ENCODE measurements at regions not wholly inside any gene's neighbourhood (a gene's known extent, or its start where the extent isn't known, plus 50 kb on each side); places are given as distances from the start of the nearest gene placed in this dataset.
"Not testable (repeated sequence)": the region's sequence is repeated elsewhere in the genome, so short reads cannot be mapped to it uniquely, and the experiment has no call there.

DNA sequence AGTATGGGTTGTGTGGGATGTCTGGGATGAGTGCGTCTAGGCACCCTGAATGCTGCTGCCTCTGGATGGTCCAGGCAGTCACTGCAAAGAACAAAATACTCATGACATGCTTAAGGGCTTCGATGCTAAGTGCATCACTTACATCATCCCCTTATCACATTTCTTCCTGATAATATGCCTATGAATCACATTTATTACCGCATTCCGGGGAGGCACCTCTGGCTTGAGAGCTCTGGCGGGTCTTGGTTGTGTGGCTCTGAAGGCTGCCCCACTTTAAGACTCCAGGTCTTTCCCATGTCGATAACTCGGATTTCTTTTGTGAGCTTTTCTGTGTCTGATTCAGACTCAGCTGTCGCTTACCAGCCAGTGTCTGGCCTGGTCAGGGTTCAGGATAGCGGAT lies 1126.4 kb downstream of the TBC1D22A start:
- Histone ChIP-seq H3K4me3 (ENCODE audit: insufficient read depth, low read depth, low read length) (no peak overlapping the region), H3K27me3 (ENCODE audit: control insufficient read depth, insufficient read depth, low read length) (no peaks in the 10 kb centered on the region), H3K36me3 (replicated peaks; ENCODE audit: control insufficient read depth, insufficient read depth, low read length) (no peaks in the 10 kb centered on the region)
- DNase-seq = no peak

DNA sequence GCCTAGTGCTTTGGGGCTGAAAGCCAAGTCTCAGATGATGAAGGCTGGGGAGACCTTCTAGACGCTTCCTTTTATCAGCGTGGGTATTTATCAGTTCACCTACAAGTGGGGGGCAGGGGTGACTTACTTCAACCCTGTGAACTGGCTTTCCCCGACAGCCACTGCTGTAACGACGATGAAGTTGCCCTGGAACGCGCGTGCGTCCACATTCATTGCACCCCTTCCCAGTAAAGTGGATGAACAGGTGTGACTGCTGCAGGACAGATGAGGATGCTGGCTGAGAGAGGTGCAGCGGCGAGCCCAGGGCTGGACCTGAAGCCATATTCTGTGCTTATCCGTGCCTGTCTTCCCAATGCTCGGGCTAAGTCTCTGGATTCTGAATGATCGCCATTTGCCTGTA lies 1122.3 kb downstream of the TBC1D22A start:
- no peaks in the 10 kb centered on the region for H3K27me3 ChIP-seq (ENCODE audit: control insufficient read depth, insufficient read depth, low read length)
- H3K36me3 ChIP-seq (replicated peaks; ENCODE audit: control insufficient read depth, insufficient read depth, low read length) = no peaks in the 10 kb centered on the region
- no peak for DNase-seq
- H3K4me3 ChIP-seq (ENCODE audit: insufficient read depth, low read depth, low read length) = no peak overlapping the region

DNA sequence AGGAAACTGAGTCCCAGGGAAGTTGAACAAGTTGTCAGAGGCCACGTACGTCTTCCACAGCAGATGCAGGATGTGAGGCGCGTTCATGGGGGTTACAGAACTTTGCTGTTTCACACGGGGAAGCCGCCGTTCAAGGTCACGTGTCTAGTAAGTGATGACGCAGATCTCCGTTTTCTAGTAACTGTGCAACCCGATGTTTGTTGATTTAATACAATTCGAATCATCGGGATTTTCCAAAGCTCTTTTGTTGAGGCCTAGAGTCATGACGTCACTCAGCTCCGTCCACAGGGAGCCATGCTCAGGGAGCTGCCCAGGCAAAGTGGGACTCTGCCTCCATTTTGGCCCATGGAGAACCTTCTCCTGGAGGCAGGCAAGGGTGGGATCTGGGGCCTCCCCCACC lies 1121.8 kb downstream of the TBC1D22A start:
- H3K27me3 ChIP-seq (ENCODE audit: control insufficient read depth, insufficient read depth, low read length) = no peaks in the 10 kb centered on the region
- no peaks in the 10 kb centered on the region for H3K36me3 ChIP-seq (replicated peaks; ENCODE audit: control insufficient read depth, insufficient read depth, low read length)
- no peak for DNase-seq
- H3K4me3 ChIP-seq (ENCODE audit: insufficient read depth, low read depth, low read length) = no peak overlapping the region

DNA sequence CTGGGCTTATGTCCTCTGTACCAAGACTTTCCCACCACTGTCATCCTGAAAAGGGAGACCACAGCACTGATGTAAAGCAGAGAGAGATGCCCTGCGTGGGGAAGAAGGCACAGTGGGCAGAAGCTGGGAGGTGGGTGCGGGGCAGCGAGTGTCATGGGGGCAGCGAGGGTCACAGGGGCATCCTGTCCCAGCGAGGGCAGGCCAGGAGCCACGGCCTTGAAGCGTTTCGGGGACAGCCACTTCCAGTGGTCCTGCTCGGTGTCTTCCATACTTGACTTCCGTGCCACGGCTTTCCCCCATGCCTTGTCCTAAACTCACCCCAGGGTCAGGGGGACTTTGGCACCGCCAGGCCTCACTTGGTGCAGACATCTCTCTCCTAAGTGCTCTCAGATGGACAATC lies 1121.3 kb downstream of the TBC1D22A start:
- no peak overlapping the region for H3K4me3 ChIP-seq (ENCODE audit: insufficient read depth, low read depth, low read length)
- H3K27me3 ChIP-seq (ENCODE audit: control insufficient read depth, insufficient read depth, low read length) = no peaks in the 10 kb centered on the region
- no peaks in the 10 kb centered on the region for H3K36me3 ChIP-seq (replicated peaks; ENCODE audit: control insufficient read depth, insufficient read depth, low read length)
- DNase-seq = no peak

DNA sequence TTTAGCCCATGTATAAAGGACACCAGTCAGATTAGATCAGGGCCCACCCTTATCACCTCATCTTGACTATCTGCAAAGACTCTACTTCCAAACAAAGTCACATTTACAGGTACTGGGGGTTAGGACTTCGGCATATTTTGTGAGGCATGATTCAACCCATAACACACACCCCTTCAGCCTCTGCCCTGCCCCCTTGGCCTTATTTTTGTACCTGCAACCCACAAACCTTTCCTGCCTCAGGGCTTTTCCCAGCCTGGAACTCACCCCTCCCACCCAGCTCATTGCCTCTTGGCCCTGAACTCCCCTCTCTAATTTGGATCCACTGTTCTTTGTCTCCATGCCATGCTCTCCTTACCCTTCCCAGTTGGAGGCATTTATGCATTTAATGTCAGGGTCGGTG lies 1116.9 kb downstream of the TBC1D22A start:
- Histone ChIP-seq H3K27me3 (ENCODE audit: control insufficient read depth, insufficient read depth, low read length) (no peaks in the 10 kb centered on the region), H3K4me3 (ENCODE audit: insufficient read depth, low read depth, low read length) (no peak overlapping the region), H3K36me3 (replicated peaks; ENCODE audit: control insufficient read depth, insufficient read depth, low read length) (no peaks in the 10 kb centered on the region)
- no peak for DNase-seq

DNA sequence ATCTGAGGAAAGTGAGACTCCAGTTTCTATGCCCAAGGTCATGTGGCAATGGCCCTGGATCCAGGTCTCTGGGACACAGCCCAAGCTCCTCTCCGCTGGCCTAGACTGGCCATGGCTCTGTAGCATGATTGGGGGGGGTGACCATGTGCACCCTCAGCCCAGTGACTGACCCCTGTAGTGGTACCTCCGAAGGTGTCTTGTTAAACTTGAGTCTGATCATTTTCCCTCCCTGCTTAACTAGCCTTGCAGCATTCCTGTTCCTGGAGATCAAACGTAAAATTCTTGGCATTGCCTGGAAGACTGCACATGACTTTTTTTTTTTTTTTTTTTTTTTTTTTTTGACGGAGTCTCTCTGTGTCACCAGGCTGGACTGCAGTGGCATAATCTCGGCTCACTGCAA lies 1116.0 kb downstream of the TBC1D22A start:
- no peaks in the 10 kb centered on the region for H3K36me3 ChIP-seq (replicated peaks; ENCODE audit: control insufficient read depth, insufficient read depth, low read length)
- H3K27me3 ChIP-seq (ENCODE audit: control insufficient read depth, insufficient read depth, low read length) = no peaks in the 10 kb centered on the region
- no peak overlapping the region for H3K4me3 ChIP-seq (ENCODE audit: insufficient read depth, low read depth, low read length)
- DNase-seq = no peak

DNA sequence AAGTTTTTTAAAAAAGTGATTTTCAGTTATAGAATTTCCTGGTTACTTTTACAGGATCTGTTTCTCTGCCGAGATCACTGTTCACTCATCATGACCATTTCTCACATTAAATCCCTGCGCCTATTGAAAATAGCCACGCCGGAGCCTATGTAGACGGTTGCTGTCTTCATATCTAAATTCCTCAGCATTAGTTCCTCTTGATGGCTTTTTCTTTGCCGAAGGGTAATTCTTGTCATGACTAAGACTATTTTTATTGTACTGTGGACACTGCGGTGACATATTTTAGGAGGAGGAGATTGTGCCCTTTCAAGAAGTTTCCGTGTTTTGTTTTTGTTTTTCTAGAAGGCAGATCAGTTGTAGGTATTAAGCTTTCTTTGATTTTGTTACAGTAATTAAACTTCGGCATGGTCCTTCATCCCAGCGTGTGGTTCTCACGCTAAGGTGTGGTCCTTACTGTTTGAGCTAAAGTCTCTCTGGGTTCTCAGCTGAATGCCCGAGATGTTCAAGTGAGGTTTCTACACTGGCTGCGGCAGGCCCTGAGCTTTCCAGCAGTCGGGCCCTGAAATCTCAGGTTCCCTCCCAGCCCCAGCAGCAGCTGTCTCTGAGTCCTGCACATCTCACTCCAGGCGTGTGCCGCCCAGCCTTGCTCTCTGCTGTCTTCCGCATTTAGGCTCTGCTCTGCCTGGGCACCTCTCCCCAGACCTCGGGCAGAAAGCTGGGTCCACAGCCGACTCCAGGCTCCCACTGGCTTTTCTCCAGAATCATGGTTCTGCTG lies 1110.5 kb downstream of the TBC1D22A start:
- Histone ChIP-seq H3K4me3 (ENCODE audit: insufficient read depth, low read depth, low read length) (no peak overlapping the region), H3K27me3 (ENCODE audit: control insufficient read depth, insufficient read depth, low read length) (no peaks in the 10 kb centered on the region), H3K36me3 (replicated peaks; ENCODE audit: control insufficient read depth, insufficient read depth, low read length) (no peaks in the 10 kb centered on the region)
- DNase-seq = no peak

DNA sequence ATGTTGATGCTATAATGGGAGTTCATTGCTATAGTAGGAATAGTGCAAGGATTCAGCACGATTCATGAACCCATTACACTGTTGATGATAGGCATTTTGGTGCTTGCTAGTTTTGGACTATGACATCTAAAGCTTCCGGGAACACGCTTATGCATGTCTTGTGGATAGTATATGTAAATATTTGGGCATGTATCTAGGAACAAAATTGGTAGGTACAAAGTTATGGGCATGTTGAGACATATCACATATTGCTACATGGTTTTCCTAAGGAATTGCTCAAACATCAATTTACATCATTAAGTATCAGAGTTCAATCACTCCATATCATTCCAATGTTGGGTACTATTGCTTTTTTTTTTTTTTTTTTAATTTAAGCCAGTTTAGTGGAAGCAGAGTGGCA lies 1103.2 kb downstream of the TBC1D22A start:
- Histone ChIP-seq H3K27me3 (ENCODE audit: control insufficient read depth, insufficient read depth, low read length) (no peaks in the 10 kb centered on the region), H3K4me3 (ENCODE audit: insufficient read depth, low read depth, low read length) (no peak overlapping the region), H3K36me3 (replicated peaks; ENCODE audit: control insufficient read depth, insufficient read depth, low read length) (no peaks in the 10 kb centered on the region)
- DNase-seq = no peak

DNA sequence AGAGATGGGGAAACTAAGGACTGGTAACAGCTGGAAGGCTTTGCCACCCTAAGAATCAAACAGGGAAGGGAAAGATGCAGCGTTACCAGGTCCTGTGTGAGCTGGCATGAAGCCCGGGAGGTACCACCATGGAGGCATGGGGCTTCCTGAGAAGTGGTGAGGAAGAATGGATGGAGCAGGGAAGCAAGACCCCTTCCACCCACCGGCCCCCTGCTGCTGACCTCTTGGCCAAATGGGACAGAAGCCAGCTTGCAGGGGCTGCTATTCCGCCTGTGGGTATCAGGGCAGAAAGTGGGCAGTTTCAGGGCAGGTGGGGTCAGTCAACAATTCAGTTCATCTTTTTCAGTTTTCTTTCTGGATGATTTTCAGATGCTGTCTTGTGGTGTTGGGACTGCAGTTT lies 1099.9 kb downstream of the TBC1D22A start:
- no peaks in the 10 kb centered on the region for H3K27me3 ChIP-seq (ENCODE audit: control insufficient read depth, insufficient read depth, low read length)
- no peak for DNase-seq
- no peak overlapping the region for H3K4me3 ChIP-seq (ENCODE audit: insufficient read depth, low read depth, low read length)
- H3K36me3 ChIP-seq (replicated peaks; ENCODE audit: control insufficient read depth, insufficient read depth, low read length) = no peaks in the 10 kb centered on the region

DNA sequence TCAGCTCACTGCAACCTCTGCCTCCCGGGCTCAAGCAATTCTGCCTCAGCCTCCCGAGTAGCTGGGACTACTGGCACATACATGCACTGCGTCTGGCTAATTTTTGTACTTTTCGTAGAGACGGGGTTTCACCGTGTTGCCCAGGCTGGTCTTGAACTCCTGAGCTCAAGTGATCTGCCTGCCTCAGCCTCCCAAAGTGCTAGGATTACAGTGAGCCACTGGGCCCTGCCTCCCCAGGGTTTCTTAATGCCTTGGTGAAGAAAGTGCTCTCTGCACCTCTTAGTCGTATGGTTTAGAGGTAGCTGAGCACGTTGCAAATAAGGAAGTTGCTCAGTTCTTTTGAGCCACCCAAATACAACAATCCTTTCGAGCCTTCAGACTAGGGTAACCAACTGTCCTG lies 1098.5 kb downstream of the TBC1D22A start:
- not testable (repeated sequence) for H3K4me3 ChIP-seq (ENCODE audit: insufficient read depth, low read depth, low read length); H3K36me3 ChIP-seq (replicated peaks; ENCODE audit: control insufficient read depth, insufficient read depth, low read length); H3K27me3 ChIP-seq (ENCODE audit: control insufficient read depth, insufficient read depth, low read length); DNase-seq

DNA sequence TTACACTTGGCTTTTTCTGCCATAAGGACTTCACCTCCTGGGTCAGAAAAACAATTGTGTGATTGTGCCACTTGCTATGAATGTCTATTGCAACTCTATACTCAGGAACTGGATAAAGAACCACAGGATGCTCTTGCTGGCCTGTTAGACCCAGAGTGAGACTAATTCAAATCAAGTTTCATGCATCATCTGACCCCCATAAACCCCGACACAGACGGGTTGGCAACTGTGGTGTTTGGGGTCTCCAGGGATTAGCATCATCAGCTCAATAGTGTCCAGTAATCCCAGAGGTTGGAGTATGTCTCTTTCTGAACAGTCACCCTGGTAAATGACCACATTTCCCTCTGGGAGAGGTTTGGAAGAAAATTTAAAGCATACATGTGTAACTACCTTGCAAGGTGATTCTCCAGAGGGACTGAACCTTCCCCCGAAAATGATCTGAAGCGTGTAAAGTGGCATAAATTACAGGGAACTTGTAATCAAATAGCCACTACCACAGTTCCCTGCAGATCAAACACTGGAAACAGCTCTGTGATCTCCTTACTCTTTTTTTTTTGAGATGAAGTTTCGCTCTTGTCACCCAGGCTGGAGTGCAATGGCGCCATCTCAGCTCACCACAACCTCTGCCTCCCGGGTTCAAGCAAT lies 1097.6 kb downstream of the TBC1D22A start:
- Histone ChIP-seq H3K36me3 (replicated peaks; ENCODE audit: control insufficient read depth, insufficient read depth, low read length) (no peaks in the 10 kb centered on the region), H3K27me3 (ENCODE audit: control insufficient read depth, insufficient read depth, low read length) (no peaks in the 10 kb centered on the region), H3K4me3 (ENCODE audit: insufficient read depth, low read depth, low read length) (no peak overlapping the region)
- no peak for DNase-seq

DNA sequence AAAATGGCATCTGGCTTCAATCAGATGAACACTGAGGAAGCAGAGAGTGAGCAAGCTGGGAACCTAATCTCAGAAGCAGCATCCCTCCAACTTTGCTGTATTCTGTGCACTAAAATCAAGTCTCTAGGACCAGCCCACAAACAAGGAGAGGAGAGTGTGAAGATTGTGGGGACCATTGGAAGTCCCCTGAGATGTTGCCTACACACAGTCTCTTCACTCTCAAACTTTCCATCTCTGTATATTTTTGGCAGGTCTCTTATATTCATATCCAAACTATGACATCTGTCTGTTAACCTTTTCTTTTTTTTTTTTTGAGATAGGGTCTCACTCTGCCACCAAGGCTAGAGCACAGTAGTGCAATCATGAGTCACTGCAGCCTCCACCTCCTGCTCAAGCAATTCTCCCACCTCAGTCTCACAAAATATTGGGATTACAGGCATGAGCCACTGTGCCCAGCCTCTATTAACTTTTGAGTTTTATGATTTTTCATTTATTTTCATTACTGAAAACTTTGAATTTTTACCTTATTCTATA lies 1096.4 kb downstream of the TBC1D22A start:
- no peaks in the 10 kb centered on the region for H3K27me3 ChIP-seq (ENCODE audit: control insufficient read depth, insufficient read depth, low read length)
- no peak for DNase-seq
- no peak overlapping the region for H3K4me3 ChIP-seq (ENCODE audit: insufficient read depth, low read depth, low read length)
- no peaks in the 10 kb centered on the region for H3K36me3 ChIP-seq (replicated peaks; ENCODE audit: control insufficient read depth, insufficient read depth, low read length)

DNA sequence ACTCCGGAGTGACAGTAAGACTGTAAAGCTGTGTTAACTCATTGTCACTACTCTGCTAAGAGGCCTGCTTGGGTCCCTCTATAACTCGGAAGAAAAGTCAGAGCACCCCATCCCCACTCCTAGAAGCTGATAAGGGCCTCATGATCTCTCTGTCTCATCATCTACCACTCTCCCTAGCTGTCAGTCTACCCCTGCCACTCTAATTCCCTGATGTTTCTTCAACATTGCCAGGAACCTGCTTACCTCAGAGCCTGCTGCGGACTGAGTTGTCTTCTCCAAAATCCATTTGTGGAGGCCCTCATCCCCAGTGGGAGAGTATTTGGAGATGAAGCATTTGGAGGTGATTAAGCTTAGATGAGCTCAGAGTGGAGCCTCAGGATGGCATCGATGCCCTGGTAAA lies 1092.2 kb downstream of the TBC1D22A start:
- no peaks in the 10 kb centered on the region for H3K27me3 ChIP-seq (ENCODE audit: control insufficient read depth, insufficient read depth, low read length)
- no peak overlapping the region for H3K4me3 ChIP-seq (ENCODE audit: insufficient read depth, low read depth, low read length)
- DNase-seq = no peak
- no peaks in the 10 kb centered on the region for H3K36me3 ChIP-seq (replicated peaks; ENCODE audit: control insufficient read depth, insufficient read depth, low read length)

DNA sequence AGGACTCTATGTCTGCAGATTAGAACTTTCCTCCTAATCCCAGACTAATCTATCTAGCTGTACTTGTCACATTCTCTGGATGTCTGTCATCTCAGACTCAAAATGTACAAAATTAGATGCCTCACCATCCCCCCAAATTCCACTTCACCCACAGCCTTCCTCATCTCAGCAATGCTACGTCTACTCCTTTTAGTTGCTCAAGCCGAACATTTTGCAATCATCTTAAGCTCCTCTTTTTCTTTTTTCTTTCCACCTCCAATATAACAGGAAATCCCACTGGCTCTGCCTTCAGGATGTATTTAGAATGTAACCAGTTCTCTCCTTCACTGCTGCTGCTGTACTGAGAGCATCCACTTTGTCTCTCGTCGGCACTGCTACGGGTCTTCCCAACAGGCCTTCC lies 1091.8 kb downstream of the TBC1D22A start:
- H3K36me3 ChIP-seq (replicated peaks; ENCODE audit: control insufficient read depth, insufficient read depth, low read length) = no peaks in the 10 kb centered on the region
- DNase-seq = no peak
- H3K27me3 ChIP-seq (ENCODE audit: control insufficient read depth, insufficient read depth, low read length) = no peaks in the 10 kb centered on the region
- no peak overlapping the region for H3K4me3 ChIP-seq (ENCODE audit: insufficient read depth, low read depth, low read length)

DNA sequence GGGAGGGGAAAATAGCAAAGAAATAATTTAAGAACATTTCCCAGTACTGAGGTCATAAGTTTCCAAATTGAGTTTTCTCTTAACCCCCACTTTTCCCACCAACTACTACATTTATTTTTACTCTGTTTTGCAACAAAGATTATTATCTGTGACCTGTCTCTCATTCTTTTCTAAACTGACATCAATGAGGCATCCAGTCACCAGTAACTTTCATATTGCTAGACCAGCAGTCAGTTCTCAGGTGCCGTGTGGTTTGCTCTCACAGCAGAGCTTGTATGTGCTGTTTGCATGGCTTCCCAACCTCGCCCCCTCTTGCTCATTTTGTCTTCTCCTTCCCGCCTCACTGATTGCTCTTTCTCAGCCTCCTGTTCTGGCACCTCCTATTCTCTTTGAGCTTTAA lies 1091.3 kb downstream of the TBC1D22A start:
- DNase-seq = no peak
- no peak overlapping the region for H3K4me3 ChIP-seq (ENCODE audit: insufficient read depth, low read depth, low read length)

More for the DNA sequence above, 1091.3 kb downstream of the TBC1D22A start:
- Histone ChIP-seq H3K36me3 (replicated peaks; ENCODE audit: control insufficient read depth, insufficient read depth, low read length) (no peaks in the 10 kb centered on the region), H3K27me3 (ENCODE audit: control insufficient read depth, insufficient read depth, low read length) (no peaks in the 10 kb centered on the region)

All from H7 (cell line).